Mucosa of rectum (tissue), 2 donors: ENCODE measurements at regions not wholly inside any gene's neighbourhood (a gene's known extent, or its start where the extent isn't known, plus 50 kb on each side); places are given as distances from the start of the nearest gene placed in this dataset.

Experiments
- H3K27ac ChIP-seq, 2 donors: one replicate each; pipeline ENCODE4 v1.7.0; 2013; ENCODE audit warnings: inconsistent platforms in 2 of 2, low read depth in 2 of 2, low read length in 2 of 2
- H3K27me3 ChIP-seq, 2 donors: one replicate each; pipeline ENCODE4 v1.7.0; 2013; ENCODE audit warnings: low read length in 2 of 2; ENCODE audit not compliant: control insufficient read depth in 2 of 2, insufficient read depth in 2 of 2
- H3K36me3 ChIP-seq, 2 donors: one replicate each; pipeline ENCODE4 v1.7.0; 2013; ENCODE audit warnings: low read length in 2 of 2; ENCODE audit not compliant: control insufficient read depth in 2 of 2, insufficient read depth in 2 of 2
- H3K4me1 ChIP-seq, 2 donors: one replicate each; pipeline ENCODE4 v1.7.0; 2013; ENCODE audit warnings: low read length in 2 of 2, mild to moderate bottlenecking in 1 of 2; ENCODE audit not compliant: control insufficient read depth in 2 of 2, insufficient read depth in 2 of 2
- H3K4me3 ChIP-seq, 2 donors: one replicate each; pipeline ENCODE4 v1.7.0; 2013; ENCODE audit warnings: low read length in 2 of 2
- H3K9ac ChIP-seq, 2 donors: one replicate each; pipeline ENCODE4 v1.7.0; 2013; ENCODE audit warnings: low read length in 2 of 2, low read depth in 1 of 2, mild to moderate bottlenecking in 1 of 2
- H3K9me3 ChIP-seq, 2 donors: one replicate each; pipeline ENCODE4 v1.7.0; 2013; ENCODE audit warnings: low read length in 2 of 2; ENCODE audit not compliant: control insufficient read depth in 2 of 2
- donor health status: healthy.
- donor health status: Normal muscosa, but diverticular disease.

GRCh38 chr6:120200853-120201252 lies 851.3 kb upstream of the MAN1A1 start:
- Histone ChIP-seq H3K4me1 (no peaks in the 10 kb centered on the region), H3K27ac (no peak overlapping the region), H3K9me3 (no peaks in the 10 kb centered on the region), H3K36me3 (no peaks in the 10 kb centered on the region), H3K4me3 (no peak overlapping the region), H3K9ac (no peak overlapping the region), H3K27me3 (no peaks in the 10 kb centered on the region)

- no peak overlapping the region for H3K27ac ChIP-seq
- H3K27me3 ChIP-seq = no peaks in the 10 kb centered on the region
- H3K36me3 ChIP-seq = no peaks in the 10 kb centered on the region
- H3K4me1 ChIP-seq = no peaks in the 10 kb centered on the region
- no peak overlapping the region for H3K4me3 ChIP-seq
- H3K9ac ChIP-seq = no peak overlapping the region
- no peaks in the 10 kb centered on the region for H3K9me3 ChIP-seq
Observed at GRCh38 chr6:120198033-120198432, 848.5 kb upstream of the MAN1A1 start.

DNA sequence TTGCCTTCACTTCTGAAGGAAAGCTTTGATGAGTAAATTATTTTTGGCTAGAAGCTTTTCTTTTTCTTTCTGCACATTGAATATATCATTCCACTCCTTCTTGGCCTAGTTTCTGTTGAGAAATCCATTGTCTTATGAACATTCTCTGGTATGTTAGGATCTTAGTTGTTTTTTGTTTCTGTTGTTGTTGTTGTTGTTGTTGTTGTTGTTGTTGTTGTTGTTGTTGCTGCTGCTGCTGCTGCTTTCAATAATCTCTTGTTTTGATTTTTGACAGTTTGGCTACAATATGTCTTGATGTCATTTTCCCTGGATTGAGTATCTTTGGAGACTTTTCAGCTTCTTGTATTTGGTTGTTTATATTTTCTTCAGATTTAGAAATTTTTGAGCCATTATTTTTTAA lies 836.5 kb upstream of the MAN1A1 start:
- H3K4me3 ChIP-seq = no peak overlapping the region
- no peaks in the 10 kb centered on the region for H3K36me3 ChIP-seq
- no peak overlapping the region for H3K9ac ChIP-seq
- no peak overlapping the region for H3K27ac ChIP-seq
- H3K27me3 ChIP-seq = no peaks in the 10 kb centered on the region
- H3K9me3 ChIP-seq = no peaks in the 10 kb centered on the region
- H3K4me1 ChIP-seq = no peaks in the 10 kb centered on the region

- no peak overlapping the region for H3K9ac ChIP-seq
- no peaks in the 10 kb centered on the region for H3K36me3 ChIP-seq
- H3K4me1 ChIP-seq = no peaks in the 10 kb centered on the region
- no peak overlapping the region for H3K4me3 ChIP-seq
- H3K27ac ChIP-seq = no peak overlapping the region
- H3K27me3 ChIP-seq = no peaks in the 10 kb centered on the region
- no peaks in the 10 kb centered on the region for H3K9me3 ChIP-seq
Observed at GRCh38 chr6:120173250-120173649, 823.7 kb upstream of the MAN1A1 start.

GRCh38 chr6:120164531-120164930 lies 815.0 kb upstream of the MAN1A1 start:
- Histone ChIP-seq H3K4me1 (no peaks in the 10 kb centered on the region), H3K4me3 (no peak overlapping the region), H3K27ac (no peak overlapping the region), H3K9me3 (no peaks in the 10 kb centered on the region), H3K36me3 (no peaks in the 10 kb centered on the region), H3K9ac (no peak overlapping the region), H3K27me3 (no peaks in the 10 kb centered on the region)

GRCh38 chr6:120157873-120158272 lies 808.3 kb upstream of the MAN1A1 start:
- Histone ChIP-seq H3K27ac (no peak overlapping the region), H3K27me3 (no peaks in the 10 kb centered on the region), H3K9ac (no peak overlapping the region), H3K4me1 (no peaks in the 10 kb centered on the region), H3K4me3 (no peak overlapping the region), H3K36me3 (no peaks in the 10 kb centered on the region), H3K9me3 (no peaks in the 10 kb centered on the region)

DNA sequence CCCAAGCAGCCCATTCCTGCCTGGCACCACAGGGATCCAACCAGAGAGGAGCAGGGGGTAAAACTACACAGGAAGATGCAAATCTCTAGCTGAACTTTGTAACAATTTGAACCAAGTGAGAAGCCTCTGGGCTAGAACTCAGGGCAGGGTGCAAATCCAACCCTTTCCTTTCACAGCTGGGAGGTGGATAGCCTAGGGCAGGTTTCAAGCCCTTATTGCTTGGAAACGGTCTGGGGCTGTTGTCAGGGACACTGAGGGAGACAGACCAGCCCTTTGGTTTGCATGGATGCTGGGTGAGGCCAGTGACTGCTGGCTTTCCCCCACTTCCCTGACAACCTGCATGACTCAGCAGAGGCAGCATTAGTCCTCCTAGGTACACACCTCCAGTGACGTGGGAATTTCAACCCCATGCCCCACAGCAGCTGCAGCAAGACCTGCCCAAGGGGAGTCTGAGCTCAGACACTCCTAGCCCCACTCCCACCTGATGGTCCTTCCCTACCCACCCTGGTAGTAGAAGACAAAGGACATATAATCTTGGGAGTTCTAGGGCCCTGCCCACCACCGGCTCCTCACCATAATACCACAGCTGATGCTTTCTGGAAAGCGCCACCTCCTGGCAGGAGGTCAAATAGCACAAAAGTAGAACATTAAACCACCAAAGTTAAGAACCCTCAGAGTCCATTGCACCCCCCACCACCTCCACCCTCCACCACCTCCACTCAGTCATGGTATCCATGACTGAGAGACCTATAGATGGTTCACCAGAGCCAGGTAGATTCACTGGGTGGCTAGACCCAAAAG lies 797.7 kb upstream of the MAN1A1 start:
- Histone ChIP-seq H3K4me3 (no peak overlapping the region), H3K4me1 (no peaks in the 10 kb centered on the region), H3K36me3 (no peaks in the 10 kb centered on the region), H3K27ac (no peak overlapping the region), H3K9ac (no peak overlapping the region), H3K27me3 (no peaks in the 10 kb centered on the region), H3K9me3 (no peaks in the 10 kb centered on the region)

- Histone ChIP-seq H3K36me3 (no peaks in the 10 kb centered on the region), H3K9me3 (no peaks in the 10 kb centered on the region), H3K27me3 (no peaks in the 10 kb centered on the region), H3K4me3 (no peak overlapping the region), H3K27ac (no peak overlapping the region), H3K4me1 (no peaks in the 10 kb centered on the region), H3K9ac (no peak overlapping the region)
Observed at GRCh38 chr6:120141601-120142000, 792.0 kb upstream of the MAN1A1 start.

- Histone ChIP-seq H3K27ac (no peak overlapping the region), H3K9me3 (no peaks in the 10 kb centered on the region)
Observed at GRCh38 chr6:120137492-120137891, 787.9 kb upstream of the MAN1A1 start.

DNA sequence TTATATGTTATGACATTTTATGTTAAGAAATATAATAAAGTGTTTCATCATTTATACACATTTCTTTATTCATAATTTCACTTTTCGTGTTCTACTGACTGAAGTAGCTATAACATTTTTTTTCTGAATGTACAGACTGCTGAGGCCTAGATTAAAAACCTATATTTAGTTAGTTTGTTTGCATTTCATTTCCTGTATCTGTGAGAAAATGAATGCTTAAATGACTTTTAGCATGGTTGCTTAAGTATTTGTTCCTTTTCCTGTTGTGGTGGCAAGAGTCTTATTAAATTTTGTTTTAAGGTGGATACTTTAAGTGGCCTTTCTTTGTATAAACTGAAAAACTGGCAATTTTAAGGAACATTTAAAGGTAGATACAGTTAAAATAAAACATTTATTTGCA lies 779.7 kb upstream of the MAN1A1 start:
- Histone ChIP-seq H3K4me3 (no peak overlapping the region), H3K27ac (no peak overlapping the region), H3K9ac (no peak overlapping the region), H3K4me1 (no peaks in the 10 kb centered on the region), H3K9me3 (no peaks in the 10 kb centered on the region), H3K36me3 (no peaks in the 10 kb centered on the region), H3K27me3 (no peaks in the 10 kb centered on the region)

More at GRCh38 chr6:120137492-120137891, 787.9 kb upstream of the MAN1A1 start:
- Histone ChIP-seq H3K9ac (no peak overlapping the region), H3K4me3 (no peak overlapping the region), H3K27me3 (no peaks in the 10 kb centered on the region), H3K36me3 (no peaks in the 10 kb centered on the region), H3K4me1 (no peaks in the 10 kb centered on the region)
